OCI-LY1 (cell line): ENCODE measurements at regions not wholly inside any gene's neighbourhood (a gene's known extent, or its start where the extent isn't known, plus 50 kb on each side); places are given as distances from the start of the nearest gene placed in this dataset.

Experiments used
- CTCF ChIP-seq: fragments of 200-600 bp; sonication (generic), shearing (Covaris generic); IDR thresholded peaks from 2 replicates; pipeline ENCODE4 v1.5.1; 2017; ENCODE audit warnings: mild to moderate bottlenecking, antibody characterized with exemption, low read length, moderate library complexity, mixed read lengths
- EZH2 ChIP-seq: fragments of 200-600 bp; sonication (generic), shearing (Covaris generic); IDR thresholded peaks from 2 replicates; pipeline ENCODE4 v1.8.0; 2017; ENCODE audit warnings: borderline replicate concordance, mixed run types, mild to moderate bottlenecking, antibody characterized with exemption, low read length, moderate library complexity, mixed read lengths

- TF ChIP-seq CTCF (no peak), EZH2 (no peak)
Observed at GRCh38 chr14:61911574-61911973, 149.4 kb downstream of the SNAPC1 start.
